Psoas muscle (tissue), 7 donors: ENCODE measurements at regions not wholly inside any gene's neighbourhood (a gene's known extent, or its start where the extent isn't known, plus 50 kb on each side); places are given as distances from the start of the nearest gene placed in this dataset.

Source experiments
- ATAC-seq, 4 donors: fragments of 200-7000 bp; cut with Tn5 transposase; one replicate each; pipeline ENCODE4 v1.9.1; 2020; ENCODE audit warnings: moderate library complexity in 3 of 4, mild to moderate bottlenecking in 2 of 4
- DNase-seq, 2 donors: peaks; one replicate each; pipeline ENCODE4 v3.0.0-alpha.2; 2020
- H3K27ac ChIP-seq: fragments of 200-600 bp; one replicate; pipeline ENCODE4 v1.8.0; 2022
- H3K27me3 ChIP-seq, 3 donors: fragments of 200-600 bp in 1 of 3; one replicate each; pipeline versions ENCODE4 v1.6.1 to v1.8.0; 2013 to 2022; ENCODE audit warnings: low read length in 2 of 3, mild to moderate bottlenecking in 2 of 3, moderate library complexity in 1 of 3; ENCODE audit not compliant: insufficient read depth in 3 of 3
- H3K36me3 ChIP-seq, 2 donors: fragments of 200-600 bp in 1 of 2; one replicate each; pipeline versions ENCODE4 v1.6.1 to v1.8.0; 2013 to 2022; ENCODE audit warnings: low read depth in 1 of 2, mild to moderate bottlenecking in 1 of 2, moderate library complexity in 1 of 2; ENCODE audit not compliant: insufficient read depth in 1 of 2
- H3K4me1 ChIP-seq: fragments of 200-600 bp; one replicate; pipeline ENCODE4 v1.8.0; 2022
- H3K4me3 ChIP-seq: fragments of 200-600 bp; one replicate; pipeline ENCODE4 v1.8.0; 2022; ENCODE audit warnings: mild to moderate bottlenecking
- H3K9me3 ChIP-seq: fragments of 200-600 bp; one replicate; pipeline ENCODE4 v1.8.0; 2022
- CTCF ChIP-seq: fragments of 200-600 bp; IDR thresholded peaks from one replicate; pipeline ENCODE4 v1.8.0; 2022; ENCODE audit warnings: antibody characterized with exemption
- WGBS, 3 donors: extraction: QIAGEN DNeasy Blood & Tissue Kit; methylation state at CpG; one replicate each; pipeline versions ENCODE4 v1.1.6 to v1.1.7; 2013; 5-methylcytosine and 5-hydroxymethylcytosine counted together
- intact Hi-C, 2 donors: fragments of 100-400 bp; cut with DNase I; formaldehyde crosslinking; loops; one replicate each; pipeline versions ENCODE4 v1.11.0 to v1.14.2; 2022
- donor health status: healthy with polysubstance abuse.
- donor health status: DM: no; HTN: no; CAD: no; lungs with moderate emphysema.
- donor health status: Bipolar disorder and iron deficiency.
- donor health status: healthy.
- donor health status: DM: yes; HTN: yes; CAD: no.
- donor health status: DM: no; HTN: no; CAD: no.
- donor health status: DM: yes; HTN: yes; CAD: no.

- DNase-seq (no peak), ATAC-seq (no peak)
- WGBS, 3 donors: 68 to 81% (median 75%) methylated on average over 3 of the region's 3 CpGs
- H3K27ac ChIP-seq: no peak overlapping the region
- H3K27me3 ChIP-seq: no peaks in the 10 kb centered on the region
- TF ChIP-seq CTCF: no peak
- H3K36me3 ChIP-seq: no peaks in the 10 kb centered on the region
- intact Hi-C loops: no loop called here
- no peaks in the 10 kb centered on the region for H3K4me1 ChIP-seq
- no peaks in the 10 kb centered on the region for H3K9me3 ChIP-seq
- no peak overlapping the region for H3K4me3 ChIP-seq
Observed at GRCh38 chr12:63222582-63222981, 71.6 kb upstream of the AVPR1A start.

GRCh38 chr12:63220921-63221320 lies 69.9 kb upstream of the AVPR1A start:
- Histone ChIP-seq H3K27ac (no peak overlapping the region), H3K36me3 (no peaks in the 10 kb centered on the region), H3K4me3 (no peak overlapping the region), H3K27me3 (no peaks in the 10 kb centered on the region), H3K4me1 (no peaks in the 10 kb centered on the region), H3K9me3 (no peaks in the 10 kb centered on the region)
- no peak for DNase-seq
- intact Hi-C loops: no loop called here
- no peak for TF ChIP-seq CTCF
- WGBS, 3 donors: 0 to 63% (median 48%) methylated on average over 1 of the region's 1 CpG
- ATAC-seq: no peak

GRCh38 chr12:63212316-63212715 lies 61.3 kb upstream of the AVPR1A start:
- no peak for TF ChIP-seq CTCF
- H3K36me3 ChIP-seq: no peaks in the 10 kb centered on the region
- intact Hi-C loops: no loop called here
- no peak overlapping the region for H3K27ac ChIP-seq
- ATAC-seq (no peak), DNase-seq (no peak)
- 80 to 86% (median 86%) methylated on average over 3 of the region's 3 CpGs for WGBS, 3 donors
- no peaks in the 10 kb centered on the region for H3K27me3 ChIP-seq
- H3K4me3 ChIP-seq: no peak overlapping the region
- H3K4me1 ChIP-seq: no peaks in the 10 kb centered on the region
- no peaks in the 10 kb centered on the region for H3K9me3 ChIP-seq

- Histone ChIP-seq H3K4me1 (no peaks in the 10 kb centered on the region), H3K36me3 (no peaks in the 10 kb centered on the region), H3K27me3 (no peaks in the 10 kb centered on the region), H3K27ac (no peak overlapping the region), H3K9me3 (no peaks in the 10 kb centered on the region), H3K4me3 (no peak overlapping the region)
- TF ChIP-seq CTCF: no peak
- intact Hi-C loops: no loop called here
- no peak for DNase-seq
- ATAC-seq: no peak
Observed at GRCh38 chr12:63208956-63209355, 58.0 kb upstream of the AVPR1A start.

- Histone ChIP-seq H3K27me3 (no peaks in the 10 kb centered on the region), H3K4me1 (no peaks in the 10 kb centered on the region), H3K36me3 (no peaks in the 10 kb centered on the region), H3K4me3 (no peak overlapping the region), H3K27ac (no peak overlapping the region), H3K9me3 (no peaks in the 10 kb centered on the region)
- 20 to 24% (median 22%) methylated on average over 3 of the region's 3 CpGs for WGBS, 3 donors
- intact Hi-C loops: no loop called here
- no peak for TF ChIP-seq CTCF
- DNase-seq (peak in 1 of 2 donors; percentile 50), ATAC-seq (peak in 1 of 4 donors; percentile 26)
Observed at GRCh38 chr12:63206909-63207308, 55.9 kb upstream of the AVPR1A start.
